ENCODE measurements at regions not wholly inside any gene's neighbourhood (a gene's known extent, or its start where the extent isn't known, plus 50 kb on each side); places are given as distances from the start of the nearest gene placed in this dataset.

DNA sequence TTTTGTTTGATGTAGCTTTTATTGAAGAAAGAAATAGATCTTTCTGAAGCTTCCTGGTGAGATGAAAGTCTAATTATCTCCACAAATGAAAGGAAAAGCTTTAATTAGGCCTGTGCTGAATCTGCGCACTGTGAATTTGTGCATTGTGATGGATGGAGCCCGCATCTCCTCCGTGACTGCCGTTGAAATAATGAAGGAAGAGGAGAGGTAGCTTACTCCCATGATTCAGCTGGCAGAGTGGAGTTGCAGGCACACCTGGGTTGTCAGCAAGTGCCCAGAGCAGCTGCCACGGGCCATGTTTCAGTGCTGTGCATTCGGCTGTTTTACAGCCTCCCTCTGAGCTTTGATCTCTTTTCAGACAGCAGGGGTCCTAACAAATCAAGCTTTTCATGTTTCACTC, 735.3 kb upstream of the TENM3 start:
- peak; percentile 59 for DNase-seq

DNA sequence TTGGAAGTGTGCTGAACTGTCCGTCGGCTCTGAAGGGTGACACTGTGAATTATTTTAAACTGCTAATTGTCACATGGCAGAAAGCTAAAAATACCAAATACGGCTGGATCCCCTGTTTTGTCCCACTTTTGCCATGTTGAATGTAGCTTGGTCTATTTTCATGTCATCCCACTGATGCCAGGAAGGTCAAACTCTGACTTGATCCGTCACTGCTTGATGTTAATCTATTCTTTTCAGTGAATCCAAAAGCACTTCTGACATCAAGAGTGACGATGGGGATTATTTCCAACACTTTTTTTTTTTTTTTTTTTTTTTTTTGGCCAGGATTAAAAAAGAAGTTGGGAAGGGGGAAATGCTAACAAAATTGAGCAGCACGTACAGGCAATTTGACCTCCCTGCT, 734.6 kb upstream of the TENM3 start:
- no peak for DNase-seq

DNA sequence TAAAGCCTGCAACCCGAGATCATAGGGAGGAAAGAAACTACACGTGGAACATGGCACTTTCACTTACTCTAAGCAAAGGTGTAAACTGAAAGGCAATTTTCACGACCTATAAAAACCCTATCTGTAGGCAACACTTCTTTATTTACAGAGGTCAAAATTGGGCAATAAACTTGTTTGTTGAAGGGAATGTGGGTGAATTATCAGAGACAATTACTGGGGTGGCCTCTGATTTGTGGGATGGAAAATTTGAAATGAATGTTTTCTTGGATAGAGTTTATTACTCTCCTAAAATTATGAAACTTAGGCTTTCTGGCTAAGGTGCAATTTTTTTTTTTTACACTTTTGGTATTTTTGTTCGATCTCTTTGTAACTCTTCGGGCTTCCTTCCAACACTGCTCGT, 734.1 kb upstream of the TENM3 start:
- no peak for DNase-seq

GRCh38 chr4:181517491-181517890, 725.7 kb upstream of the TENM3 start:
- no peak for DNase-seq

GRCh38 chr4:181520790-181521189, 722.4 kb upstream of the TENM3 start:
- no peak for DNase-seq

GRCh38 chr4:181523973-181524372, 719.2 kb upstream of the TENM3 start:
- DNase-seq, result no peak

DNA sequence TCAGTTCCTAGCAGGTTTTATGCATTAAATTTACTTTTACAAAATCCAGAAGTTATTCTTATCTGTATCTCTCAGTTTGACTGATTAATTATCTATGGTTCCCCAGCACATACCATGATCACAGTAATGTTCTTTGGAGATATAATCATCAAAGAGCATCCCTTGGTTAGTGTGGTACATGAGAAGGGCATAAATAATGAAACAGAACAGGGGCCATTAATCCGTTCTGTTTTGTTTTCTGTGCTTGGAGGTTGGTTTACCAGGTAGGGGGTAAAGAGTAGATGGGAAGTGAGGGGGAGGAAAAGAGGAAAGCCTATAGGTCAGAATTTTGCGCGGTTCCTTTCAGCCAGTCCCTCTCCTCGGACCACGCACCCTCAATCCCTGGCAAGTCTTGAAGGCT, 718.7 kb upstream of the TENM3 start:
- DNase-seq, result no peak

DNA sequence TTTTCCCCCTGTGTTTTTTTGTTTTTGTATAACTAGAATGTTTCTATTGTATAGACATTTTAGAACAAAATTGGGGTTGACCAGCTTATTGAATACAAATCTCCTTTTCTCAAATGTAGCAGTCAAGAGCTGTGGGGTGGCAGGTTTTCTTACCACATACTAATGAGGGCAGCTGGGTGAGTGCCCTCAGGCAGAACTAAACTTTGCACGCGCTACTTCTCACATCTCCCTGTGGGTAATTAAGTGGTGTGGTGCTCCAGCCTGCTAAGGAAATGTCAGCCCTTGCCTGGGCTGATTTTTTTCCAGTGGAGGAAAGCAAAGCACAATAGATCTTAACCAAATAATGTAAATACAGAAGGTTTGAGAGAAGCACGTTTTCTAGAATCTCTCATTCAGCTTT, 717.6 kb upstream of the TENM3 start:
- DNase-seq, result peak; percentile 60

DNA sequence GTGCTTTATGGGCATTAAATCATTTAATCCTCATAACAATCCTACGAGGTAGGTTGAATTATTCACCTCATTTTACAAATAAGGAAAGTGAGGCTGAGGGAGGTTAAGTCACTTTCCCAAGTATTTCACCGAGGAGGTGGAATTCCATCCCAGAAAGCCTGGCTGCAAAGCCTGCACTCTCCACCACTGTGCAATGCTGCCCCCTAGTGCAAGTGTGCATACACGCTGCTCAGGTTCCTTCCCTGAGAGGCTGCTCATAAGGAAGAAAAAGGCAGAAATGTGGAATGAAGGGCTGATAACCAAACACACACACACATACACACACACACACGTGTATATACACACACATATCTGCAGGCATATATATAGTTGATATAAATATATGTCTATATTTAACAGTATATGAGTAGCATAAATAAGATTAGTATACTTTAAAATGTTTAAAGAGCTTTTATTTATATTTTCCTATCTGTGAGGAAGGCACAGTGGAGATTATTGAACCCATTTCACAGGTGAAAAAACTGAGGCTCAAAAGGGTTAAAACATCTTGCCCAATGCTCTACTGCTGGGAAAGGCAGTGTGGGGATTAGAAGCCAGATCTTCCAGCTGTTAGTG, 714.5 kb upstream of the TENM3 start:
- peak; percentile 18 for DNase-seq

GRCh38 chr4:181529537-181529936, 713.7 kb upstream of the TENM3 start:
- DNase-seq, result no peak

DNA sequence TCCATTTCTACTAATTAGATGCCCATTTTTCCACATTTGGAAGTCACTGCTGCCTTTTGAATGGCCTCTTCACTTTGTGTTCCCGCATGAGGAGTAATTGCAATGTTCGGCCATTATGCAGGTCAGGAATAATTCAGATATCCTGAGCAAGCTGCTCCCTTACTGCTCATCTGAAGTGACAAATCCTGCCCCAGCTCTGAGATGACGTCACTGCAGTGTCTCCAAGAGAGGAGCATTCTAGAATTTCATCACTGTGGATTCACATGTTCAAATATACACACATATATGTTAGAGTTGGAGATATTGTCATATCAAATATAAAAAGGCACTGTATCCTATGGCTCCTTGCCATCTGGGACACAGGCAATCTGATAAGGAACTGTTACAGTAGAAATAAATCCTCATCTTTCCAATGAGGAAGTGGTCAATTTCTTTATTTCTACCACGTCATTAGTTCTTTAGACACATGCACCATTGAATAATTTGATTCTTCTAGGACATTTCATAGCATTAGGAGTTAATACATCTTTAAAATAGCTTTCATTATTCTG, 706.9 kb upstream of the TENM3 start:
- DNase-seq, result no peak

- DNase-seq, result no peak
Observed at GRCh38 chr4:181536811-181537434, 706.3 kb upstream of the TENM3 start.

DNA sequence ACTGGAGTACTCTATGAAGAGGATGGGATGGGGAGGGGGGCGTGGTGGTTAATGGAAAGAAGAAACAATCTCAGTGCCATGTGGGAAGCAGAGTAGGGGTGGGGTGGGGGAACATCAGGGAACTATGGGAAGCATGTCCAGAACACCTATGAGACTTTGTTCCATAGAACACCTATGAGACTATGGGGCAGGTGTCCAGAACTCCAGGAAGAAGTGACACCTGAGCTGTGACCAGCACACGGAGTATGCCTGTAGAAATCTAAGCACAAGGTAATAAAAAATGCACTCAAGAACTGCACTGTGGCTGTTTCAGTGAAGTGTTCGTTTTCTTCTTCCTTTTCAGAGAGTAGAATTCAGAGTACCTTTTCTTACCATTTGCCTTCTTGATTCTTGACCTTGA, 704.8 kb upstream of the TENM3 start:
- no peak for DNase-seq

DNA sequence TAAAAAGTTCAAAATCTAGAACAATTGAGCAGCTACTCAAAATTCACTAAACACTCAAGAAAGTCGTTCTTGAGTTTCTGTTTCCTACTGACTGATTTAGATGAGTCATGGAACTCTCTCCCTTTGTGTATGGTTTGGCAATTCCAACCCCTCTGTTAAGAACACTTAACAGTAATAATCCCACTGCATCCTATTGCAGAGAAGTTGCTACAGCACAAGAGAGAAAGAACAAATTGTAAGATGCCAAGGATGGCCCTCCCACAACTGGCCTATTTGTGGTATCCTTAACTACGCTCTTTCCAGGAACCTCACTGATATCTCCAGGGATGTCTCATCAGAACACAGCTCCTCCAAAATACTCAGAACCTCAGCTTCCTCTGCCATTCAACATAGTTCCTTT, 701.8 kb upstream of the TENM3 start:
- DNase-seq, result no peak

GRCh38 chr4:181548873-181549575, 694.2 kb upstream of the TENM3 start:
- peak; percentile 60 for DNase-seq

DNA sequence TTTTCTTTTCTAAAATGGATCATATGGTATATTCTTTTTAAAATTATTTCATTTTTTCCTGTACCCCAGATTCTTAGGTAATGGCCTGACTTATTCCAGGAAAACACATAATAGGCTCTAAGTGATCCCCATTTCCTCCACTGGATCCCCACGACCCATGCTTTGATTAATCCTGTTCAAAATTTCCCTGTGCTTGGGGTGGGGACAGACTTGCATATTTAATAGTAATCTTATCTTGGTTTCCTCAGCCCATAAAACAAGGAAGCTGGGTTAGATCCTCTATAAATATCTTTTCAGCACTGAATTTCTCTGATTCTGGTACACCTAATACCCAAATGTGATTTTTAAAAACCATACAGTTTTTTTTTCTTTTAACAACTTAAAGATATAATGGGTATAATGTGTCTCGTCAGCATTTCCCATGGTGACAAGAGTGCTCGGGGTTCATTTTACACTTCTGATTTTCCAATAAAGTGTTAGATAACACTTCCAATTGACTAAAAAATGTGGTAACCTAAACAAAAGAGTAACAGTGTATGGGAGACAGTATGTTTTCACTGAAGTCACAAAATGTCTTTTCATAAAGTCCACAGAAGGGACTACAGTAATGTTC, 693.5 kb upstream of the TENM3 start:
- DNase-seq, result no peak

GRCh38 chr4:181550381-181550780, 692.8 kb upstream of the TENM3 start:
- DNase-seq, result no peak

DNA sequence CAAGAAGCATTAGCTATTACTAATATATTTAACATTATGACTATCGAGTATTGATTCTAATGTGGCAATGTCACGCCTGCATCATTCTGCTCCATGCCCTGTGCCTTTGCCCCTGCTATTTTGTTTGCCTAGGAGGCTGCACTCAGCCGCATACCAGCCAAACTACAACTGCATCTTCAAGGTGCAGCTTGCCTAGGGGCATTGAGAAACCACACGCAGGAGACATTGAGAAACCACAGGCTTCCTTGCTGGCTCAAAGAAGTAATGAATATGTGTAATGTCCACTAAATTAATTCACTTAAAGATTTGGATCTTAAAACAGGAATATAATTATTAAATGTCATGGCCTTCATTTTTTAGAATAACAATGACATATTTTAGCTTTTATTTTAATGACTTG, 683.6 kb upstream of the TENM3 start:
- DNase-seq, result no peak

DNA sequence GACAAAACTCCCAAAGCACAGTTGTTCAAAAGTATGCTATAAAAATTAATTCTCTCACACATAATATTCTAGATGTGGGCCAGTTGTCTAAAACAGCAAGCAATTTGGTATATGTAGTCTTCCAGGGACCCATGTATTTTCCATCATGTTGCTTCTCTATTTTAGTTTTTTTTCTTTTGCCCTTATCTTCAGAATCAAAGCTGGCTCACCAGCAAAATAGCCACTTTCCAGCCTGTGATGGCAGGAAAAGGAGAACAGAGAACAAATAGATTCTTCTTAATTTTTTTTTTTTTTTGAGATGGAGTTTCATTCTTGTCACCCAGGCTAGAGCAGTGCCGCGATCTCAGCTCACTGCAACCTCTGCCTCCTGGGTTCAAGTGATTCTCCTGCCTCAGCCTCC, 680.8 kb upstream of the TENM3 start:
- DNase-seq, result no peak

GRCh38 chr4:181564625-181565024, 678.6 kb upstream of the TENM3 start:
- DNase-seq, result no peak

DNA sequence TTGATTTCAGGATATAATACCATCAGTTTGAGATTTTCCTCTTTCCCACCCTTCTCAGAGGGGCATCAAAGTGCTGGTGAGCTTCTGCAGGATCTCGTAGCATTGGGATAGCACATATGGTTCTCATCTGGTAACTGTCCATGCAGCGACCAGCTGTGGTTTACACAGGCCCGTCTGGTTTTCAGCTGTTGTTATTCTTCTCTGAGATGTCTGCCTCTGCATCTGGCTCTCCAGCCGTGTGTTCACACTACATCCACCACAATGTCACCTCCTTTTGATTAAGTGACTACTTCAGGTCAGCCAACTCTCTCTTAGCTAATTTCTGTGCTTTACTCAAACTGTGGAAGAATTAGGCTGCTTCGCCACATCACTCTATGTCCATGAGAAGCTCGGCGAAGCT, 676.7 kb upstream of the TENM3 start:
- no peak for DNase-seq

DNA sequence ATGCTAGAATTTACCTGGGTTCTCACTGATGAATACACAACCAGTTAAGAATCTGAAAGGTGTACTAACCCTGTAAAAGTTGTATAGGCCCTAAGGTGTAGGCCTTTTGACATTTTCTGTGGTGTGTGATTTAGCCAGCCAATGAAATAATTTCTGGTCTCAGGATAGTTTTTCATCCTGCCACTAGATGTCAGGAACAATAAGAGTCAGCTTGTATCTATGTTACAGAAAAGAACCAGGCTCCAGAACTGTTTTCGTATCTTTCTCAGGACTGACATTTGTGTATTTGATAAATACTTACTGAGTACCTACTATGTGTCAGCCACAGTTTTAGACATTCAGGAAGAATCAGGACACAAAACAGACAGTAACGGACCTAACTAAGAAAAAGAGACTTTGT, 673.6 kb upstream of the TENM3 start:
- DNase-seq, result peak; percentile 52

- no peak for DNase-seq
Observed at GRCh38 chr4:181578911-181579310, 664.3 kb upstream of the TENM3 start.

DNA sequence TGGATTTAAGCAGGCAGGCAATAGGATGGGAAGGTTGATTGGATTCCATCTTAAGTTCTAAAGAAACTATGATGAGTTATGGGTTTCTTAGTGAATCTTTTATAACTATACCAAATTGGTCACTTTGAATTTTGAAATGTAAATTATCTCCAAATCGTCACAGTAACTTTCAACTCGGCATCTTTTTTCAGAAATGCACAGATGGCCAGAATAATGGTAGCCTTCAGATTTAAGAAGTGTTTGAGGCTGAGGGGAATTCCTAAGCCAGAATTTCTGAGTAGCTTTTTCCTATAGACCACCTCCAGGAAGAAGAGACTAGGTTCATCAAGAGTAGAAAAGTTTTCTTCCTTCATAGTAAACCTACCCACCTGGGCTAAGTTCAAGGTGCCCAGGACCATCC, 663.7 kb upstream of the TENM3 start:
- no peak for DNase-seq

Data from NCI-H1436 treated with DMSO at 0.1 percent for 48 hours (cell line).